Stimulated activated naive CD8-positive, alpha-beta T cell treated with anti-CD3 and anti-CD28 coated beads, Interleukin-15, Interleukin-2, amounts not matched to agents 100 ng/mL and 50 ng/mL, for 24 hours (primary cell): ENCODE measurements at regions not wholly inside any gene's neighbourhood (a gene's known extent, or its start where the extent isn't known, plus 50 kb on each side); places are given as distances from the start of the nearest gene placed in this dataset.
"Not testable (repeated sequence)": the region's sequence is repeated elsewhere in the genome, so short reads cannot be mapped to it uniquely, and the experiment has no call there.

ENCODE experiments used
- H3K27ac Mint-ChIP-seq: one replicate; pipeline ENCODE4 v1.8.0; 2021; ENCODE audit warnings: mild to moderate bottlenecking, mixed read lengths
- H3K27me3 Mint-ChIP-seq: one replicate; pipeline ENCODE4 v1.8.0; 2021; ENCODE audit warnings: mixed read lengths
- H3K36me3 Mint-ChIP-seq: one replicate; pipeline ENCODE4 v1.8.0; 2021; ENCODE audit warnings: low read depth, mixed read lengths
- H3K4me1 Mint-ChIP-seq: one replicate; pipeline ENCODE4 v1.8.0; 2021; ENCODE audit warnings: low read depth, mixed read lengths
- H3K4me3 Mint-ChIP-seq: one replicate; pipeline ENCODE4 v1.8.0; 2021; ENCODE audit warnings: mild to moderate bottlenecking, mixed read lengths
- H3K9me3 Mint-ChIP-seq: one replicate; pipeline ENCODE4 v1.8.0; 2021; ENCODE audit warnings: mixed read lengths

DNA sequence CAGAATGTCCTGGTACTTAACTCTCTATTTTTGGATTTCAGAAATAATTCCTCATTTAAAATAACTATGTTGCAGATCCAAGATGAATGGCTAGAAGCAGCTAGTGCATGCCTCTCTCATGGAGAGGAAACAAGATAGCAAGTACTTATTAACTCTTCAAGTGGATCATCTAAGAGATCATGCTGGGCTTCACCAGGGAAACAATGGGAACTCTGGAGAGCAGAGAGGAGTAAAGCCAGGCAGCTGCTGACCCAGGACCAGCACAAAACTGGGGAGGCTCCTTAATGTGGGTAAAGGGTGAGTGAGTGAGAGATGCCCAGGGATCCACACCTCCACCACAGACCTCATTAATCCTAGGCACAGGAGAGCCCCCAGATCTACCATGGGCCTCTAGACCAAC lies 897.8 kb upstream of the ACO1 start:
- H3K9me3 Mint-ChIP-seq, result no peaks in the 10 kb centered on the region
- no peak overlapping the region for H3K27ac Mint-ChIP-seq
- no peak overlapping the region for H3K4me3 Mint-ChIP-seq
- H3K4me1 Mint-ChIP-seq, result no peaks in the 10 kb centered on the region
- no peaks in the 10 kb centered on the region for H3K27me3 Mint-ChIP-seq
- H3K36me3 Mint-ChIP-seq, result no peaks in the 10 kb centered on the region

GRCh38 chr9:31490551-31491106 lies 893.8 kb upstream of the ACO1 start:
- no peaks in the 10 kb centered on the region for H3K27me3 Mint-ChIP-seq
- no peak overlapping the region for H3K4me3 Mint-ChIP-seq
- H3K36me3 Mint-ChIP-seq, result no peaks in the 10 kb centered on the region
- H3K27ac Mint-ChIP-seq, result no peak overlapping the region
- peaks cover 3% of the 10 kb centered on the region for H3K9me3 Mint-ChIP-seq
- no peaks in the 10 kb centered on the region for H3K4me1 Mint-ChIP-seq

DNA sequence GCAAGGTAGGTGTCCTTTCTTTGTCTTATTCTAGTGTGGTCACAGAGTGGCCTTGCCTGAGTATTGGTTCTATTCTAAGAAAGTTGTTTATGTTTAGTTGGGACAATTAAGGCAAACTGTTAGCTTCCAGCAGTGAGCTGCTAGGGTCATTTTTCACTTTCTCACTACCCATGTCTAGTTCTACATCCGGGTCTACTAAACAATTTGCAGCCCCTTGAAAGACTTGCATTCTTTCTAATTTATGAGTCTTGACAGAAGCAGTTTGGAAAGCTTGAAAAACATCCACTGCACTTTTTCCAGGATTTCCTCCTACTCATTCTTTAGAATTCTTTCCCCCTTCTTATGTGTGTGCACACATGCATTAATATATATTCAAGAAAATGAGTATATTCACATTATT lies 892.2 kb upstream of the ACO1 start:
- Mint-ChIP-seq H3K36me3 (no peaks in the 10 kb centered on the region), H3K27me3 (no peaks in the 10 kb centered on the region), H3K4me1 (no peaks in the 10 kb centered on the region)

GRCh38 chr9:31500422-31500821 lies 884.0 kb upstream of the ACO1 start:
- Mint-ChIP-seq H3K4me3 (no peak overlapping the region), H3K36me3 (no peaks in the 10 kb centered on the region), H3K27ac (no peak overlapping the region), H3K9me3 (peaks cover 19% of the 10 kb centered on the region), H3K27me3 (no peaks in the 10 kb centered on the region), H3K4me1 (no peaks in the 10 kb centered on the region)

More for the DNA sequence above, 892.2 kb upstream of the ACO1 start:
- peaks cover 14% of the 10 kb centered on the region for H3K9me3 Mint-ChIP-seq
- no peak overlapping the region for H3K4me3 Mint-ChIP-seq
- no peak overlapping the region for H3K27ac Mint-ChIP-seq

DNA sequence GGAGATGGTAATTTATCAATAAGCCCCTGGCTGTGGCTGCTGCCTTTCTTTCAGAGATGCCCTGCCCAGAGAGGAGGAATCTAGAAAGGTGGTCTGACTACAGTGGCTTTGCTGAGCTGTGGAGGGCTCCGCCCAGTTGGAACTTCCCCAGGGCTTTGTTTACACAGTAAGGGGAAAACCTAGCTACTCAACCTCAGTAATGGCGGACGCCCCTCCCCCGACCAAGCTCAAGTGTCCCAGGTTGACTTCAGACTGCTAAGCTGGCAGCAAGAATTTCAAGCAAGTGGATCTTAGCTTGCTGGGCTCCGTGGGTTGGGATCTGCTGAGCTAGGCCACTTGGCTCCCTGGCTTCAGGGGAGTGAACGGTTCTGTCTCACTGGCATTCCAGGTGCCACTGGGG lies 865.4 kb upstream of the ACO1 start:
- H3K36me3 Mint-ChIP-seq, result peaks cover 4% of the 10 kb centered on the region
- H3K4me1 Mint-ChIP-seq, result peaks cover 13% of the 10 kb centered on the region
- no peak overlapping the region for H3K4me3 Mint-ChIP-seq
- no peak overlapping the region for H3K27ac Mint-ChIP-seq
- H3K27me3 Mint-ChIP-seq, result no peaks in the 10 kb centered on the region
- H3K9me3 Mint-ChIP-seq, result no peaks in the 10 kb centered on the region

DNA sequence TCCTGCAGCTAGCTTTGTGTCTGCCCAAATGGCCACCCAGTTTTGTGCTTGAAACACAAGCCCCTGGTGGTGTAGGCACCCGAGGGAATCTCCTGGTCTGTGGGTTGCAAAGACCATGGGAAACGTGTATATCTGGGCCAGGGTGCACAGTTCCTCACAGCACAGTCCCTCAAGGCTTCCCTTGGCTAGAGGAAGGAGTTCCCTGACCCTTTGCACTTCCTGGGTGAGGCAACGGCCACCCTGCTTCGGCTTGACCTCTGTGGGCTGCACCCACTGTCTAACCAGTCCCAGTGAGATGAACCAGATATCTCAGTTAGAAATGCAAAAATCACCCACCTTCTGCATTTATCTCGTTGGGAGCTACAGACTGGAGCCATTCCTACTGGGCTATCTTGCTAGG lies 865.0 kb upstream of the ACO1 start:
- no peaks in the 10 kb centered on the region for H3K9me3 Mint-ChIP-seq
- no peak overlapping the region for H3K4me3 Mint-ChIP-seq
- peaks cover 13% of the 10 kb centered on the region for H3K4me1 Mint-ChIP-seq
- H3K36me3 Mint-ChIP-seq, result peaks cover 4% of the 10 kb centered on the region
- H3K27ac Mint-ChIP-seq, result no peak overlapping the region
- no peaks in the 10 kb centered on the region for H3K27me3 Mint-ChIP-seq

GRCh38 chr9:31519826-31520225 lies 864.6 kb upstream of the ACO1 start:
- H3K36me3 Mint-ChIP-seq, result peaks cover 4% of the 10 kb centered on the region
- no peaks in the 10 kb centered on the region for H3K9me3 Mint-ChIP-seq
- H3K27me3 Mint-ChIP-seq, result no peaks in the 10 kb centered on the region
- no peak overlapping the region for H3K27ac Mint-ChIP-seq
- no peak overlapping the region for H3K4me3 Mint-ChIP-seq
- peaks cover 13% of the 10 kb centered on the region for H3K4me1 Mint-ChIP-seq

- Mint-ChIP-seq H3K4me1 (peaks cover 13% of the 10 kb centered on the region), H3K9me3 (no peaks in the 10 kb centered on the region), H3K27me3 (no peaks in the 10 kb centered on the region), H3K27ac (no peak overlapping the region), H3K4me3 (no peak overlapping the region), H3K36me3 (peaks cover 4% of the 10 kb centered on the region)
Measured at GRCh38 chr9:31520301-31521085, 864.0 kb upstream of the ACO1 start.

- no peak overlapping the region for H3K27ac Mint-ChIP-seq
- H3K36me3 Mint-ChIP-seq, result no peaks in the 10 kb centered on the region
- H3K27me3 Mint-ChIP-seq, result no peaks in the 10 kb centered on the region
- H3K9me3 Mint-ChIP-seq, result peaks cover 8% of the 10 kb centered on the region
- H3K4me3 Mint-ChIP-seq, result no peak overlapping the region
- H3K4me1 Mint-ChIP-seq, result no peaks in the 10 kb centered on the region
Measured at GRCh38 chr9:31535651-31536050, 848.8 kb upstream of the ACO1 start.

DNA sequence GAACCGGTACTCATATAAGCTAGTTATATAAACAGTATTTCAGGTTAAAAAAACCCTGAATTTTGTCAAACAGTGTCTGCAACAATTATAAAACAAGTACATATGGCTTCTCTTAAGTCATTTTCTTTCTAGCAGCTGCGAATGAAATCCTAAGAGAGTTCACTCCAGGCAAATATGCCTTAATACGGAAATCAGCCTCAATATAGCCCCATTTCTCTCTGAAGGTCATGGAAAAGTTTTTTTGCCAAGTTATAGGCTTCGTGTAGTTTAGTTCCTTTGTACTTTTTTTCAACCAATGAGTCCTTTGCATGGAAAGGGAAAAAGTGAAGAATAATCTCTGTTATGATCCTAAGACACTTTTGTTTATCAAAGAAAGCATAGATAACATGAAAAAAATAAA lies 848.0 kb upstream of the ACO1 start:
- Mint-ChIP-seq H3K4me1 (no peaks in the 10 kb centered on the region), H3K9me3 (peaks cover 8% of the 10 kb centered on the region), H3K36me3 (no peaks in the 10 kb centered on the region)

GRCh38 chr9:31541721-31542281 lies 842.6 kb upstream of the ACO1 start:
- Mint-ChIP-seq H3K27me3 (no peaks in the 10 kb centered on the region), H3K4me1 (peaks cover 11% of the 10 kb centered on the region), H3K9me3 (no peaks in the 10 kb centered on the region), H3K27ac (no peak overlapping the region), H3K4me3 (no peak overlapping the region), H3K36me3 (no peaks in the 10 kb centered on the region)

More for the DNA sequence above, 848.0 kb upstream of the ACO1 start:
- H3K27ac Mint-ChIP-seq, result no peak overlapping the region
- H3K27me3 Mint-ChIP-seq, result no peaks in the 10 kb centered on the region
- no peak overlapping the region for H3K4me3 Mint-ChIP-seq

DNA sequence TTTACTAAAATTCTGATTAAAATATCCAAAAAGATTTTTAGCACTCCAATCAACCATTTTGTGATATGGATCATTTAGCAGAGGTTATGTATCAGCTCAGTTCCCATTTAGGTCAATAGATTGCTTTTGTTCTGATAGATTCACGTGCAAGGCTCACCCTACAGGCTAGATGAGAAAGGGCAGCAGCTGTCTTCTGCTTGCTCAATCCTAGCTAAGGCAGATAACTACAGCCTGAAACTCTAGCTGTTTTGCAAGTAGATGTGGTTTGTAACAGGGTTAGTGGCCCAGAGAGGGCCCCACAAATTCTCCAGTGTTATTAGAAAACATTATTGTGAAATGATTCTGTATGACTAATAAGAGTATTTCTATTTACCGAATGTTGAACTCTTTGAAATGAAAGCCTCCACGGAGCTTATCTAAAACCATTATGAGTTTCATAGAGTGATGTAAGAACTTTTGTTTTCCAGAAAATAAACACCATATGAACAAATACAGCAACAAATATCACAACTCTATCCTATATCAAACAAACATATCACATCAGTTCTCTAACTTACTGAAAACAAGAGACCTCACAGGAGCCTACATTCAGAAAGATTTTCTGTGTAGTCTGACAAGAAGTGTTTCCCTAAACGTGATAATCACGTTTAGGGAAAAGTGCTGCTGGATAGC lies 841.9 kb upstream of the ACO1 start:
- H3K4me1 Mint-ChIP-seq, result peaks cover 11% of the 10 kb centered on the region
- no peak overlapping the region for H3K4me3 Mint-ChIP-seq
- H3K36me3 Mint-ChIP-seq, result no peaks in the 10 kb centered on the region
- H3K27ac Mint-ChIP-seq, result no peak overlapping the region
- no peaks in the 10 kb centered on the region for H3K9me3 Mint-ChIP-seq
- no peaks in the 10 kb centered on the region for H3K27me3 Mint-ChIP-seq

- Mint-ChIP-seq H3K9me3 (no peaks in the 10 kb centered on the region), H3K4me3 (no peak overlapping the region), H3K4me1 (no peaks in the 10 kb centered on the region), H3K27ac (no peak overlapping the region), H3K27me3 (no peaks in the 10 kb centered on the region), H3K36me3 (no peaks in the 10 kb centered on the region)
Measured at GRCh38 chr9:31554941-31555340, 829.5 kb upstream of the ACO1 start.

DNA sequence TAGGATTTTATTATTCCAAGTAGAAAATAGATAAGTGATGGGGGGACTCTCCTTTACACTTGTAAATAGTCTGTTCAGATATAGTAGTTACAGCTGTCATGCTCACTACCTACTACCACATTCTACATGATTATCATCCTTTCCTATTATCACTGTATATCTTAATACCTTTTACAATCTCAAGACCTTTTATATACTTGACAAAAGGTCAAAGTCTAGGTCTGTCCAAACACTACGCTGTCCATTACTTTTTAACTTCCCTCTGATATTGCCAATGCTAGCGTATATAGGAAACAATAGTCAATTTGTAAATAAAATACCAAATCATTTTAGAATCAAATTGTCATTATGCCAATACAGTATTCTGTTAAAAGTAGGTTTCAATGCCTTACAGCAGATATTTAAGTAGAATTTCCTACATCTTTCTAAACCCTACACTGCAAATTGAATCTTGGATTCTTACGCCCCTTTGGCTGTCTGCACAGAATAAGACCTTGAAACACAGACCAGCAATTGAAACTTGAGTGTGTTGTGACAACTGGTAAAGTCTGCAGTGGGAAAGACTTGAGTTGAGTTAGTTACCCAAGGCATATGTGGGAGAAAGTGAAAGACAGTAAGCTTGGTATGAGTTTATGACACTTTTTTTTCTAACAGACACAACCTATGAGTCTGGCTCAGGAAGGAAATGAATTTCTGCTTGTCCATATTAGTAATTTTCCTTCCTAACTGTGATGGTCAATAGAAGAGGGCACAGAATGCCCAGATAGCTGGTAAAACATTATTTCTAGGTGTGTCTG lies 827.6 kb upstream of the ACO1 start:
- Mint-ChIP-seq H3K27ac (no peak overlapping the region), H3K4me1 (no peaks in the 10 kb centered on the region), H3K4me3 (no peak overlapping the region), H3K27me3 (no peaks in the 10 kb centered on the region), H3K36me3 (no peaks in the 10 kb centered on the region), H3K9me3 (no peaks in the 10 kb centered on the region)

DNA sequence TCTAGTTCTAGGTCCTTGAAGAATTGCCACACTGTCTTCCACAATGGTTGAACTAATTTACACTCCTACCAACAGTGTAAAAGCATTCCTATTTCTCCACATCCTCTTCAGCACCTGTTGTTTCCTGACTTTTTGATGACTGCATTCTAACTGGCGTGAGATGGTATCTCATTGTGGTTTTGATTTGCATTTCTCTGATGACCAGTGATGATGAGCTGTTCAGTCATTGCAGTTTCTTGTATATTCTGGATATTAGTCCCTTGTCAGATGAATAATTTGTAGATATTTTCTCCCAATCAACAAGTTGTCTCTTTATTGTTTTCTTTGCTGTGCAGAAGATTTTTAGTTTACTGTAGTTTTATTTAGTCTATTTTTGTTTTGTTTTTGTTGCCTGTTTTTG lies 812.3 kb upstream of the ACO1 start:
- not testable (repeated sequence) for H3K4me1 Mint-ChIP-seq, H3K9me3 Mint-ChIP-seq, H3K4me3 Mint-ChIP-seq, H3K27ac Mint-ChIP-seq, H3K36me3 Mint-ChIP-seq, H3K27me3 Mint-ChIP-seq
